ENCODE measurements at regions not wholly inside any gene's neighbourhood (a gene's known extent, or its start where the extent isn't known, plus 50 kb on each side); places are given as distances from the start of the nearest gene placed in this dataset.

- ChIA-PET POLR2A (no interaction called here), CTCF (no interaction called here)
- no peak for TF ChIP-seq CTCF (IDR thresholded peaks at IDR 0.05; ENCODE audit: unreplicated experiment)
- intact Hi-C loops (cut with micrococcal nuclease), result no loop called here
- Mint-ChIP-seq H3K4me3 (ENCODE audit: unreplicated experiment) (no peak overlapping the region), H3K36me3 (ENCODE audit: insufficient read depth, unreplicated experiment) (peaks cover 6% of the 10 kb centered on the region), H3K27ac (ENCODE audit: low read depth, unreplicated experiment) (no peak overlapping the region), H3K4me1 (ENCODE audit: insufficient read depth, unreplicated experiment) (no peaks in the 10 kb centered on the region), H3K27me3 (ENCODE audit: insufficient read depth, unreplicated experiment) (no peaks in the 10 kb centered on the region), H3K9me3 (ENCODE audit: unreplicated experiment) (peaks cover 56% of the 10 kb centered on the region)
- DNase-seq (ENCODE audit: unreplicated experiment), result no peak
- no TSS peak for BruUV-seq (replicated peaks)
Observed at GRCh38 chr1:4265836-4266235, 365.8 kb upstream of the C1orf174 start.

- DNase-seq (ENCODE audit: unreplicated experiment), result no peak
- no peak overlapping the region for H3K4me3 Mint-ChIP-seq (ENCODE audit: unreplicated experiment)
- H3K27me3 Mint-ChIP-seq (ENCODE audit: insufficient read depth, unreplicated experiment), result no peaks in the 10 kb centered on the region
- no peak overlapping the region for H3K27ac Mint-ChIP-seq (ENCODE audit: low read depth, unreplicated experiment)
- BruUV-seq (replicated peaks), result no TSS peak
- ChIA-PET POLR2A (no interaction called here), CTCF (no interaction called here)
- H3K36me3 Mint-ChIP-seq (ENCODE audit: insufficient read depth, unreplicated experiment), result peaks cover 6% of the 10 kb centered on the region
- H3K4me1 Mint-ChIP-seq (ENCODE audit: insufficient read depth, unreplicated experiment), result no peaks in the 10 kb centered on the region
- intact Hi-C loops (cut with micrococcal nuclease), result no loop called here
- TF ChIP-seq CTCF (IDR thresholded peaks at IDR 0.05; ENCODE audit: unreplicated experiment), result no peak
- peaks cover 53% of the 10 kb centered on the region for H3K9me3 Mint-ChIP-seq (ENCODE audit: unreplicated experiment)
Observed at GRCh38 chr1:4267381-4268261, 367.5 kb upstream of the C1orf174 start.

GRCh38 chr1:4268262-4268888 lies 368.3 kb upstream of the C1orf174 start:
- H3K27me3 Mint-ChIP-seq (ENCODE audit: insufficient read depth, unreplicated experiment), result no peaks in the 10 kb centered on the region
- CTCF ChIA-PET, result no interaction called here
- H3K9me3 Mint-ChIP-seq (ENCODE audit: unreplicated experiment), result peaks cover 46% of the 10 kb centered on the region
- intact Hi-C loops (cut with micrococcal nuclease), result no loop called here
- H3K27ac Mint-ChIP-seq (ENCODE audit: low read depth, unreplicated experiment), result no peak overlapping the region
- peaks cover 6% of the 10 kb centered on the region for H3K36me3 Mint-ChIP-seq (ENCODE audit: insufficient read depth, unreplicated experiment)
- no peak for TF ChIP-seq CTCF (IDR thresholded peaks at IDR 0.05; ENCODE audit: unreplicated experiment)
- POLR2A ChIA-PET, result no interaction called here
- H3K4me1 Mint-ChIP-seq (ENCODE audit: insufficient read depth, unreplicated experiment), result no peaks in the 10 kb centered on the region
- BruUV-seq (replicated peaks), result no TSS peak
- DNase-seq (ENCODE audit: unreplicated experiment), result no peak
- H3K4me3 Mint-ChIP-seq (ENCODE audit: unreplicated experiment), result no peak overlapping the region

- ChIA-PET CTCF (interaction anchor here (0.5 kb wide), 1 partner anchor 449 kb away, joined by 3 read pairs; no protein-coding TSS in a partner anchor), POLR2A (no interaction called here)
- no peak overlapping the region for H3K27ac Mint-ChIP-seq (ENCODE audit: low read depth, unreplicated experiment)
Observed at GRCh38 chr1:4268889-4269284, 368.8 kb upstream of the C1orf174 start.

More at GRCh38 chr1:4268889-4269284, 368.8 kb upstream of the C1orf174 start:
- no peak overlapping the region for H3K4me3 Mint-ChIP-seq (ENCODE audit: unreplicated experiment)
- H3K9me3 Mint-ChIP-seq (ENCODE audit: unreplicated experiment), result peaks cover 41% of the 10 kb centered on the region
- intact Hi-C loops (cut with micrococcal nuclease), result no loop called here
- H3K4me1 Mint-ChIP-seq (ENCODE audit: insufficient read depth, unreplicated experiment), result no peaks in the 10 kb centered on the region
- BruUV-seq (replicated peaks), result no TSS peak
- no peak for DNase-seq (ENCODE audit: unreplicated experiment)
- TF ChIP-seq CTCF (IDR thresholded peaks at IDR 0.05; ENCODE audit: unreplicated experiment), result no peak
- no peaks in the 10 kb centered on the region for H3K27me3 Mint-ChIP-seq (ENCODE audit: insufficient read depth, unreplicated experiment)
- peaks cover 4% of the 10 kb centered on the region for H3K36me3 Mint-ChIP-seq (ENCODE audit: insufficient read depth, unreplicated experiment)

Data from MCF 10A (cell line).